ENCODE measurements at regions not wholly inside any gene's neighbourhood (a gene's known extent, or its start where the extent isn't known, plus 50 kb on each side); places are given as distances from the start of the nearest gene placed in this dataset.

- ChIA-PET POLR2A (no interaction called here), CTCF (no interaction called here)
- H3K4me3 ChIP-seq (ENCODE audit: low read depth, low read length) = no peak overlapping the region
- no peak for TF ChIP-seq CTCF (IDR thresholded peaks at IDR 0.05; ENCODE audit: low read depth, low read length)
- no peak for DNase-seq (ENCODE audit: low read depth, low spot score)
- no peak overlapping the region for H3K27ac ChIP-seq (ENCODE audit: low read depth, low read length)
- H3K9me3 ChIP-seq (ENCODE audit: control insufficient read depth, insufficient read depth, low read length) = peaks cover 69% of the 10 kb centered on the region
- H3K27me3 ChIP-seq (ENCODE audit: control insufficient read depth, insufficient read depth, low read length) = no peaks in the 10 kb centered on the region
These were observed 619.9 kb downstream of the AACS start for GRCh38 chr12:125684968-125685790.

- Histone ChIP-seq H3K4me3 (ENCODE audit: low read depth, low read length) (no peak overlapping the region), H3K27me3 (ENCODE audit: control insufficient read depth, insufficient read depth, low read length) (no peaks in the 10 kb centered on the region), H3K9me3 (ENCODE audit: control insufficient read depth, insufficient read depth, low read length) (peaks cover 69% of the 10 kb centered on the region), H3K27ac (ENCODE audit: low read depth, low read length) (no peak overlapping the region)
- TF ChIP-seq CTCF (IDR thresholded peaks at IDR 0.05; ENCODE audit: low read depth, low read length) = no peak
- POLR2A ChIA-PET = no interaction called here
- CTCF ChIA-PET = no interaction called here
- no peak for DNase-seq (ENCODE audit: low read depth, low spot score)
These were observed 620.7 kb downstream of the AACS start for GRCh38 chr12:125685915-125686314.

GRCh38 chr12:125687403-125687802 is 622.2 kb downstream of the AACS start:
- POLR2A ChIA-PET = no interaction called here

GRCh38 chr12:125687820-125688219 is 622.6 kb downstream of the AACS start:
- TF ChIP-seq CTCF (IDR thresholded peaks at IDR 0.05; ENCODE audit: low read depth, low read length) = no peak
- Histone ChIP-seq H3K27ac (ENCODE audit: low read depth, low read length) (no peak overlapping the region), H3K27me3 (ENCODE audit: control insufficient read depth, insufficient read depth, low read length) (no peaks in the 10 kb centered on the region), H3K9me3 (ENCODE audit: control insufficient read depth, insufficient read depth, low read length) (peaks cover 67% of the 10 kb centered on the region), H3K4me3 (ENCODE audit: low read depth, low read length) (no peak overlapping the region)
- CTCF ChIA-PET = no interaction called here
- no peak for DNase-seq (ENCODE audit: low read depth, low spot score)
- POLR2A ChIA-PET = no interaction called here

More at GRCh38 chr12:125687403-125687802, 622.2 kb downstream of the AACS start:
- Histone ChIP-seq H3K4me3 (ENCODE audit: low read depth, low read length) (no peak overlapping the region), H3K9me3 (ENCODE audit: control insufficient read depth, insufficient read depth, low read length) (peaks cover 67% of the 10 kb centered on the region), H3K27me3 (ENCODE audit: control insufficient read depth, insufficient read depth, low read length) (no peaks in the 10 kb centered on the region), H3K27ac (ENCODE audit: low read depth, low read length) (no peak overlapping the region)
- TF ChIP-seq CTCF (IDR thresholded peaks at IDR 0.05; ENCODE audit: low read depth, low read length) = no peak
- CTCF ChIA-PET = no interaction called here
- DNase-seq (ENCODE audit: low read depth, low spot score) = no peak

- no peak for TF ChIP-seq CTCF (IDR thresholded peaks at IDR 0.05; ENCODE audit: low read depth, low read length)
These were observed 623.0 kb downstream of the AACS start for GRCh38 chr12:125688223-125688622.

More at GRCh38 chr12:125688223-125688622, 623.0 kb downstream of the AACS start:
- H3K9me3 ChIP-seq (ENCODE audit: control insufficient read depth, insufficient read depth, low read length) = peaks cover 66% of the 10 kb centered on the region
- no peak overlapping the region for H3K4me3 ChIP-seq (ENCODE audit: low read depth, low read length)
- no peak overlapping the region for H3K27ac ChIP-seq (ENCODE audit: low read depth, low read length)
- CTCF ChIA-PET = no interaction called here
- H3K27me3 ChIP-seq (ENCODE audit: control insufficient read depth, insufficient read depth, low read length) = no peaks in the 10 kb centered on the region
- POLR2A ChIA-PET = no interaction called here
- DNase-seq (ENCODE audit: low read depth, low spot score) = no peak
